HG03196 (cell line): ENCODE measurements at regions not wholly inside any gene's neighbourhood (a gene's known extent, or its start where the extent isn't known, plus 50 kb on each side); places are given as distances from the start of the nearest gene placed in this dataset.
A peak's percentile ranks its signal among the peaks of the same experiment; 100 is the strongest.
"Not testable (repeated sequence)": the region's sequence is repeated elsewhere in the genome, so short reads cannot be mapped to it uniquely, and the experiment has no call there.

Experiments
- ATAC-seq: cut with Tn5 transposase; IDR thresholded peaks from one replicate; pipeline ENCODE4 v1.9.1; 2021; ENCODE audit not compliant: unreplicated experiment

- no peak for ATAC-seq
Observed at GRCh38 chr6:150765067-150765764, 100.3 kb upstream of the MTHFD1L start.

GRCh38 chr6:150766201-150766997, 99.1 kb upstream of the MTHFD1L start:
- no peak for ATAC-seq

GRCh38 chr6:150767161-150767560, 98.3 kb upstream of the MTHFD1L start:
- no peak for ATAC-seq

- no peak for ATAC-seq
Observed at GRCh38 chr6:150767571-150768018, 97.9 kb upstream of the MTHFD1L start.

GRCh38 chr6:150770637-150771036, 94.9 kb upstream of the MTHFD1L start:
- ATAC-seq: no peak

- ATAC-seq: no peak
Observed at GRCh38 chr6:150773969-150774368, 91.5 kb upstream of the MTHFD1L start.

- ATAC-seq: no peak
Observed at GRCh38 chr6:150775415-150776203, 89.9 kb upstream of the MTHFD1L start.

- no peak for ATAC-seq
Observed at GRCh38 chr6:150777736-150778135, 87.8 kb upstream of the MTHFD1L start.

GRCh38 chr6:150783813-150784212, 81.7 kb upstream of the MTHFD1L start:
- ATAC-seq: no peak

- no peak for ATAC-seq
Observed at GRCh38 chr6:150787429-150787828, 78.1 kb upstream of the MTHFD1L start.

- no peak for ATAC-seq
Observed at GRCh38 chr6:150788089-150788488, 77.4 kb upstream of the MTHFD1L start.

GRCh38 chr6:150789906-150790305, 75.6 kb upstream of the MTHFD1L start:
- not testable (repeated sequence) for ATAC-seq

GRCh38 chr6:150791717-150792116, 73.8 kb upstream of the MTHFD1L start:
- no peak for ATAC-seq

GRCh38 chr6:150797949-150798348, 67.6 kb upstream of the MTHFD1L start:
- no peak for ATAC-seq

- no peak for ATAC-seq
Observed at GRCh38 chr6:150799276-150799805, 66.2 kb upstream of the MTHFD1L start.

- ATAC-seq: no peak
Observed at GRCh38 chr6:150800674-150801314, 64.7 kb upstream of the MTHFD1L start.

GRCh38 chr6:150806790-150807189, 58.7 kb upstream of the MTHFD1L start:
- no peak for ATAC-seq

- ATAC-seq: peak; percentile 62
Observed at GRCh38 chr6:150813319-150813992, 52.0 kb upstream of the MTHFD1L start.

GRCh38 chr6:150813993-150814359, 51.5 kb upstream of the MTHFD1L start:
- peak; percentile 52 for ATAC-seq
